H7 (cell line): ENCODE measurements at regions not wholly inside any gene's neighbourhood (a gene's known extent, or its start where the extent isn't known, plus 50 kb on each side); places are given as distances from the start of the nearest gene placed in this dataset.
"Not testable (repeated sequence)": the region's sequence is repeated elsewhere in the genome, so short reads cannot be mapped to it uniquely, and the experiment has no call there.

Experiments
- DNase-seq: peaks from one replicate; pipeline ENCODE4 v3.0.0; 2012
- H3K27me3 ChIP-seq: 2 replicates; pipeline ENCODE4 v1.6.0; 2011; ENCODE audit warnings: mild to moderate bottlenecking, low read length; ENCODE audit not compliant: control insufficient read depth, insufficient read depth
- H3K36me3 ChIP-seq: replicated peaks from 2 replicates; pipeline ENCODE4 v1.5.1; 2011; ENCODE audit warnings: low read length; ENCODE audit not compliant: control insufficient read depth, insufficient read depth
- H3K4me3 ChIP-seq: 2 replicates; pipeline ENCODE4 v1.5.1; 2011; ENCODE audit warnings: low read depth, mild to moderate bottlenecking, control low read depth, low read length, moderate library complexity; ENCODE audit not compliant: insufficient read depth

DNA sequence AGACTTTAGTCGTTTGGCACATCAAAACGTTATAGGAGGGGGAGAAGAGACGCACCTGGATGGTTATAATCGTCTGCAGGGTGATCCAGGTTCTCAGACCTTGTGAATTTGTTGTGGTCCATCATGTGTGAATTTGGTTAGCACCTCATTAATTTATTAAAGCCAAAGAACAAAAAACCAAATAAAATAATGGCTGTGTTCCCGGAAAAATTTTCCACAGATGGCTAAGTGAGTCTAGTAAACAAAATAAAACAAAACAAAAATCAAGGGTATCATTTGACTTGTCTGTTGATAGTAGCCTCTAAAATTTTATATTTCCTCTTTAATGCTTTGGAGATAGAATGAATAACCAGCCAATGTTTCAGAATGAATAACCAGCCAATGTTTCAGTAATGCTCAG lies 119.7 kb downstream of the ACTBL2 start:
- Histone ChIP-seq H3K27me3 (no peaks in the 10 kb centered on the region), H3K4me3 (no peak overlapping the region), H3K36me3 (no peaks in the 10 kb centered on the region)
- no peak for DNase-seq

DNA sequence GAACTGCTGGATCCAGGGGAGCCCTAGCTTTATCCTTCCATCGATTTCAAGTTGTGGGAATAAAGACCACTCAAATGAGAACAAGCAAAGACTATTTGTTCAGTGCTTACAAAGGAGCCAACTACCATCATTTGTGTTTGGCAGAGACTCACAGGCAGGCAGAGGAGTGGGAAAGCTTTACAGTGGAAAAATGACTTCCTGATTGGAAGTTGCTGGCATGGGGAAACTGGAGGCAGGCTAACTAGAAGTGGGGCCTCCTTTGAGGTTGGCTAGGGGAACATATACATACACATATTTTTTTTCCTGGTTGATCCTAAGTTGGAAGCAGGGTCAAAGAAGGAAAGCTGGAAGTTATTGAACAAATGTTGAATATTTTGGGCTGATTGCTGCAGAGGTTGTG lies 121.7 kb downstream of the ACTBL2 start:
- no peaks in the 10 kb centered on the region for H3K27me3 ChIP-seq
- no peak overlapping the region for H3K4me3 ChIP-seq
- H3K36me3 ChIP-seq, result no peaks in the 10 kb centered on the region
- no peak for DNase-seq

DNA sequence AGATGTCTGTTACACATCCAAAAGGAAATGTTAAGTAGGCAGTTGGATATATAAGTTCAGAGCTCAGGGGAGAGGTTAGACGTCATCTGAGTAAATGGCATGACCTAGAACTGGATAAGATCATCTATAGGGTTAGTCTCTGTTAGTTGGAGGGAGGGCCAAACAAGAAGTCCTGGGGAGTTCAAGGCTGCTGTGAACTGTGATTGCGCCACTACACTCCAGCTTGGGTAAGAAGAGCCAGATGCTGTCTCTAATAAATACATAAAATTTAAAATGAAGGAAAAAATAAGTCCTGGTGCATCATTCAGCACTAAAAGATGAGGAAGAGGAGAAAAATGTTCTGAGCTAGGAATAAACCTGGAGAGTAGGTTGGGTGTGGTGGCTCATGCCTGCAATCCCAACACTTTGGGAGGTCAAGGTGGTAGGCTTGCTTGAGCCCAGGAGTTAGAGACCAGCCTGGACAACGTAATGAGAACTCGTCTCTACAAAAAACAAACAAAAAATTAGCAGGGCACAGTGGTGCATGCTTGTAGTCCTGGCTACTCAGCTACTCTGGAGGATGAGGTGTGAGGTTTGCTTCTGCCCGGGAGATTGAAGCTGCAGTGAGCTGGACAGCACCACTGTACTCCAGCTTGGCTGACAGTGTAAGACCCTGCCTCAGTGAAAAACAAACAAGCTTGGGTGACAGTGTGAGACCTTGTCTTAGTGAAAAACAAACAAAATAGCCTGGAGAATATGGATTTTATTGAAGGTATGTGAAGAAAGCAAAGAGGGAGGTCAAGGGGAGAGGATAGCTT lies 123.6 kb downstream of the ACTBL2 start:
- Histone ChIP-seq H3K36me3 (no peaks in the 10 kb centered on the region), H3K4me3 (no peak overlapping the region), H3K27me3 (no peaks in the 10 kb centered on the region)
- no peak for DNase-seq

DNA sequence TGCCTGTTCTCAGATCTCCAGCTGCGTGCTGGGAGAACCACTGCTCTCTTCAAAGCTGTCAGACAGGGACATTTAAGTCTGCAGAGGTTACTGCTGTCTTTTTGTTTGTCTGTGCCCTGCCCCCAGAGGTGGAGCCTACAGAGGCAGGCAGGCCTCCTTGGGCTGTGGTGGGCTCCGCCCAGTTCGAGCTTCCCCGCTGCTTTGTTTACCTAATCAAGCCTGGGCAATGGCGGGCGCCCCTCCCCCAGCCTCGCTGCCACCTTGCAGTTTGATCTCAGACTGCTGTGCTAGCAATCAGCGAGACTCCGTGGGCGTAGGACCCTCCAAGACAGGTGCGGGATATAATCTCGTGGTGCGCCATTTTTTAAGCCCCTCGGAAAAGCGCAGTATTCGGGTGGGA lies 125.8 kb downstream of the ACTBL2 start:
- not testable (repeated sequence) for H3K36me3 ChIP-seq, DNase-seq, H3K27me3 ChIP-seq, H3K4me3 ChIP-seq

DNA sequence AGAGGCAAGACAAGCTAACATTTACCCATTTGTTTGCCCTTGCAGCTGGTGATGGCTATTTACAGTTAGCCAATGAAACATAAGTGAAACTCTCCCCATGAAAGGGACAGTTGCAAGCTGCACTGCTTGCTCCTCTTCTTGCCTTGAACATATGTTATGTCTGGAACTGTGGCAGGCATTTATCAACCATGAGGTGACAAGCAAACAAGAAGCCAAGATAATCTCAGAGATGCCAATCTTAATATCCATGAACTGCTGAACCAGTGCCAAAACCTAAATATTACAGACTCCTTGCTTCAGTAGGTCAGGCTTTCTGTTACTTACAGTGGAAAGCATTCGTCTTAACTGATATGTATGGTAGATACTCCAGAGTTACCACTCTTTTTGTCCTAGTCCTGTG lies 133.4 kb downstream of the ACTBL2 start:
- no peak for DNase-seq
- H3K4me3 ChIP-seq, result no peak overlapping the region
- H3K36me3 ChIP-seq, result no peaks in the 10 kb centered on the region
- H3K27me3 ChIP-seq, result no peaks in the 10 kb centered on the region

DNA sequence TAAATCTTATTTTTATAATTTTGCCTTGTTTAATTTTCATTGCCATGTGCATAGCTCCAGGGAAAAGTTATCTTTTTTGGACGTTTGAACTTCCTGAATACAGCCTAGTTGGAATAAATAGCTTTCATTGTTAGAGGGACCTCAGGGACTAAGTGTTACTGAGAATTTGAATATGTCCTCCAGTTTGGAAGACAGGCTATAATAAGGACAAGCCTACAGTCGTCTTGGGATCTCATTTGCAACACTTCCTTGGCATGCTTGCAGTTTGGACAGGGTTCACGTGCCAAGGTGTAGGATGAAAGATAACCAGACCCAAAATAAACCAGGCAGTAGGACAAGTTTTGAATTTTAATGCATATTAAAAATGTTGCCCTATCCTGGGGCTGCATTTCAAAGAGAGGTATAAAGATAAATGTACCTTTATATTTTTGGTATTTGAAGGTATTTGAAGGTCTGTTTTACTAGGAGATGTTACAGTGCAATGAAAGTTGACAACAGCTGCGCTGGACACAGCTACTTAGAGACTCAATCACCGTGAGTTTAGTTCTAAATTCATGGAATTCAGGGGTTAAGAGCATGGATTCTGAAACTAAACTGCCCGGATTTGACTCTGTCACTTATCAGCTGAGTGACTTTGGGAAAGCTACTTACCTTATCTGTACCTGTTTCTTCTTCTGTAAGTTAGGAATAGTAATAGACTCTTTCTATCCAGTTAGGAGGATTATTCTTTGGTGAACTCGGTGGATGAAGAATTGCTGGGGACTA lies 134.1 kb downstream of the ACTBL2 start:
- DNase-seq, result no peak
- Histone ChIP-seq H3K27me3 (no peaks in the 10 kb centered on the region), H3K36me3 (no peaks in the 10 kb centered on the region), H3K4me3 (no peak overlapping the region)

DNA sequence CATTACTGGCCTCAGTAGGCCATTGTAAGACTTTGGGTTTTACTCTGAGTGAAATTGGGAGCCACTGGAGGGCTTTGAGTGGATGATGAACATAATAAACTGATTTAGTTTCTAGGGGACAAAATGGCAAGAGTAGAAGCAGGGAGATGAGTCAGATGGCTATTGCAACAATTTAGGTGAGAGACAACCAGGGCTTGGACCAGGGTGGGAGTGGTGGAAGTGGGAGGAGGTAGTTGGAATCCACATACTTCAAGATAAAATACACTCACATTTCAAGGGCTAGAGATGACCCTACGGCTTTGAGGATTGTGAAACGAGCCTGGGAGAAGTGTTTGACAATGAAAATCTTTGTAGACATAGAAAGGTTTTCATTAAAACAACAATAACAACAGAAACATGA lies 136.3 kb downstream of the ACTBL2 start:
- H3K27me3 ChIP-seq, result no peaks in the 10 kb centered on the region
- no peaks in the 10 kb centered on the region for H3K36me3 ChIP-seq
- DNase-seq, result no peak
- no peak overlapping the region for H3K4me3 ChIP-seq

DNA sequence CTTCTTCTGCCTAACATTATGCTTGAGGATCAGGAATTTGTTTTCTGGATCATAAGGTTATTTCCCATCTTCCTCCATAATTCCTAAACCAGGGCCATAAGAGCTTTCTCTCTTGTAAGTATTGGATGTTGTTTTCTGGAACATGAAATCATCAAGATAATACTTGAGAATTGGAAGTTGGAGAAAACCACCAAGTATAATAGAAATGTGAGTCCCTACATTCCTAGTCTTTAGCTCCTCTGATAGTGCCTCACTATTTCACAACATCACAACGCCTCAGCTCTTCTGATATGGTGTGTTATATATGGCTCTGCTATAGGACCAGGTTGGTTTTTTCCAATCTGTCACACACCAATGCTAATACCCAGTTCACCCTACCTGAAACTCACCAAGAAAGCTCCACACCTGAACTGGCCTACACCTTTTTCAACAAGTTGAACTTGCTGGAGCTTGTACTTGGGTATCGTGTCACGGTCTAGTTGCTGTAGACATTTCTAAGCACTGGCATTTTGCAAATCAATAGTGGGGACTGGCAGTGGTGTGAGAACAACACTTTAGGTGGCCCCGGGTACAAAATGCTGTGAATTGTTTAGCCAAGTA lies 141.1 kb downstream of the ACTBL2 start:
- Histone ChIP-seq H3K36me3 (no peaks in the 10 kb centered on the region), H3K4me3 (no peak overlapping the region), H3K27me3 (no peaks in the 10 kb centered on the region)
- DNase-seq, result no peak

DNA sequence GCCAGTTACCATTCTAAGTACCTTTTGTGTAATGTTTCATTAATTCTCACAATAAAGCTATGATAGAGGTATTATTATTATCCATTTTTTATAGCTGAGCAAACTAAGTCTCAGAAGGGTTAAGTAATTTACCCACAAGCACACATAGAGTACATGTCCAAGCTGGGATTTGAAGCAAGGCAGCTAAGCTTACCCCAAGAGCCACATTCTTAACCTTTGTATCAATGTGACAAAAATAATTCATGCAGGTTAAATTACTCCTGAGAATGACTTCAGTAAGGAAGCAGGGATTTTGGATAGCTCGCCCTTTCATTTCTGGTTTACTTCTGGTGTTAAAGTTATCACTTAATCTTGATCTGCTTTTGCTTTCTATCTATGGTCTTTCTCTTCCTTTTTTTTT lies 141.9 kb downstream of the ACTBL2 start:
- Histone ChIP-seq H3K36me3 (no peaks in the 10 kb centered on the region), H3K27me3 (no peaks in the 10 kb centered on the region), H3K4me3 (no peak overlapping the region)
- DNase-seq, result no peak

DNA sequence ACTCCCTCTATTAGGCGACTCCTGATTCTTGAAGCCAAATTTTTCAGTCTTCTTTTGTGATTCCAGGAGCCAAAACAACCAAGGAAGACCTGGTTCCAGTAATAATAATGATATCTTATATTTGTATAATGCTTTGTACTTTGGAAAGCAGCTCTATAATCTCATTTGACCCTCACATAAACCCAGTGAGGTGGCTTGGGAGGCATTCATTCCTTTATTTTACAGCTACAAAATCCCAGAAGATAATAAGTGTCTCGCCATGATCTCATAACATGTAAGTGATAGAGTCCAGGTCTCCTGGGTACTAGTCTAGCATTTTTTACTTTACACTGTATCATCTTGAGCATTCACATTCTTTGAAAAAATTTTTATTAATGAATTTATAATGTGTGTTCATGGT lies 143.1 kb downstream of the ACTBL2 start:
- Histone ChIP-seq H3K27me3 (no peaks in the 10 kb centered on the region), H3K4me3 (no peak overlapping the region), H3K36me3 (no peaks in the 10 kb centered on the region)
- DNase-seq, result no peak

DNA sequence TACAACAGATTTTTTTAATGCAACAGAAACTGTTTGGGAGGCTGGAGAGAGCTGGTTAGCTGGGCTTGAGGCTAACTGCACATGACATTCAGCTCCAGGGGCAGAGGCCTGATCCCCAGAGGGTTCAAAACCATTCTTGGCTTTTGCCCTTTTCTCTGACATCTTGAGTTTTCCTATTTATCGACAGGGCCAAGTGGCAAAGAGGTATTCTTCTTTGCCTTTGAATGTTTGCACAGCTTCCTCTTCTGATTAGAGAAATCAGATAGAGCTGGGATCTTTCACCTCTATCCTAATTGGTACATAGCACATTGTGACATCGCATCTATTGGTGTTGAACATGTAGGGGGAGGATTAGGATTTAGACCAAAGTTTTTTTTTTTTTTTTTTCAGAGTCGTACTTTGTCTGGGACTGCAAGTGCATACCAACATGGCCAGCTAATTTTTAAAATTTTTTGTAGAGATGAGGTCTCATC lies 143.7 kb downstream of the ACTBL2 start:
- no peak overlapping the region for H3K4me3 ChIP-seq
- no peak for DNase-seq

DNA sequence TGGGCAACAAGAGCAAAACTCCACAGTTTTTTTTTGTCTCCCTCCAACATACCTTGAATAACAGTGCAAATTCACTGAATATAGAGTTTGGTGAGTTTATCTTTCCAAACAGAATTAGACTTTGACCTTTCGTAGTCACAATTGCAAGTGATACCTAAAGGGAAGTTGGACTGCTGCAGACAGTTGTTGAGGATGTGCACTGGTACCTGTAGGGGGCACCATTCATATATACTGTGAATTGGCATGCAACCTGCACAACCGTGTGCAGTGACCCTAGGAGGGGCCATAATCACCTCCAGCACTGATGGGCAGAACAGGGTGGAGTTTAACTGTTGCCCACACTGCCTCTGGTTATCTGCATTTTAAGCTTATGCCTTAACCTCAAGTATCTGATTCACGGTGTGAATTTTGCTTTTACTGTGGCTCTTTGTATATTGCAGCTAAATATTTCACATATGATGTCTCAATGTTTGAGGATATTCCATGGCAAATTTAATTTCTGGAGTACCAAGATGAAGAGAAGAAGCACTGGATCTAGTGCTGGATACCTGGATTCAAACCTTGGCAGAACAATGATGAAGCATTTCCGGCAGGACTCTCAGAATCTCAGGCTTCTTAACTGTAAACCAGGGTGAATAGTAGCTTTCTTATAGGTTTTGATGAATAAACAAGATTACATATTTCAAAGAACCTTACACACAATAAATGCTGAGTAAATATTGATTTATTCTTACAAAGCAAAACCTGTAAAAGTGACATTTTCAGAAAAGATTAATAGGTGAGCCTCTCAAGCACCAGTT lies 144.3 kb downstream of the ACTBL2 start:
- Histone ChIP-seq H3K36me3 (no peaks in the 10 kb centered on the region), H3K4me3 (no peak overlapping the region)

More for the DNA sequence above, 143.7 kb downstream of the ACTBL2 start:
- H3K36me3 ChIP-seq, result no peaks in the 10 kb centered on the region
- H3K27me3 ChIP-seq, result no peaks in the 10 kb centered on the region

DNA sequence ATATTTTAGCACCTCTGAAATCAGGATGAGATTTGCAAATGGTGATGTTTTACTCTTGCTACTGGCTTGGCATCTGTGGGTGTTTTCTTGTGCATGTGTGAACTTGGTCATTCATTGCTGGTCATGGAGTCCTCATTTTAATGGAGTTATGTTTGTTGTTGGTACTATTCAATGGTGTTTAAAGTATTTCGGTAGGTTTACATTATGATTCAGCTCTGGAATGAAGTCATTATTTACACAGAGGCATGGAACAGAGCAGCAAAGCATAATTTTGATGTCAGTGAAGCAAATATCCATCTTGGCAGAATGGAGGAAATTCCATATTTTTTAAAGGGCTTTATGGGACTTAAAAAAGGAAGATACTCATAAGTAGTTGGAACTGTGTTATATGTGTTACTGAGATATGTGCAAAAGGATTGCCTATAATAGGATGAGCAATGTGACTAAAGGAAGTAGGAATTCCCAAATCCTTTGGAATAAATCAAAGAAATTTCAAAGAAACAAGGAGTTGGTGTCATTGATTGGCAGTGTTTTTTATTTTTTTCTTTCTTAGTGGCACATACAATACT lies 147.4 kb downstream of the ACTBL2 start:
- no peaks in the 10 kb centered on the region for H3K36me3 ChIP-seq
- DNase-seq, result no peak
- H3K4me3 ChIP-seq, result no peak overlapping the region
- no peaks in the 10 kb centered on the region for H3K27me3 ChIP-seq

More for the DNA sequence above, 144.3 kb downstream of the ACTBL2 start:
- H3K27me3 ChIP-seq, result no peaks in the 10 kb centered on the region
- peak; percentile 24 for DNase-seq

DNA sequence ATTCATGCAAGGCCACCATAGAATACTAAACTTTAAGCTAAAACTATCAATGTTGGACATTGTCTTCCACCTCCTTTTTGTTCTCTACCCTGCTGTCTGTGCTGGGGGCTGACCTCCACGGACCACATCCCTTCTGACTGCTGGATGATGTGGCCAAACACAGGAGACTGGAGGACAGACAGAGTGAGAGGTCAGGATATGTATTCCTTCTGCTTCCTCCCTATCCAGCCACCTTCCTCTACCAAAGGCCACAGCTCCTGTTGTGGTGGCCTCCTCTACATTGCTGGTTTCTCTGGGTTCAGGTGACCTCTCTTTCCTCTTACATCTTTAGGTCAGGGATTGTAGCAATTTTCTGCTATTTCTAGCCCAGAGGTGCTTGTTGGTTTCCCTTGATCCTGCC lies 148.1 kb downstream of the ACTBL2 start:
- no peaks in the 10 kb centered on the region for H3K36me3 ChIP-seq
- DNase-seq, result no peak

More for the DNA sequence above, 148.1 kb downstream of the ACTBL2 start:
- Histone ChIP-seq H3K4me3 (no peak overlapping the region), H3K27me3 (no peaks in the 10 kb centered on the region)
